ENCODE measurements at regions not wholly inside any gene's neighbourhood (a gene's known extent, or its start where the extent isn't known, plus 50 kb on each side); places are given as distances from the start of the nearest gene placed in this dataset.

- no TSS peak for BruUV-seq (replicated peaks)
- Histone ChIP-seq H3K4me2 (no peak overlapping the region), H3F3A (ENCODE audit: insufficient read depth, low read depth) (no peaks in the 10 kb centered on the region), H3K79me2 (ENCODE audit: low read depth) (no peaks in the 10 kb centered on the region), H3K27ac (no peak overlapping the region), H3K9me2 (ENCODE audit: insufficient read depth) (no peaks in the 10 kb centered on the region), H3K9me3 (ENCODE audit: insufficient read depth, low read depth) (no peaks in the 10 kb centered on the region), H2AFZ (no peak overlapping the region), H4K20me1 (ENCODE audit: insufficient read depth) (no peaks in the 10 kb centered on the region), H3K4me3 (no peak overlapping the region), H3K27me3 (ENCODE audit: insufficient read depth, low read depth) (0 out of 2 replicates have a peak, but pooled peaks cover 7% of the 10 kb centered on the region), H3K4me1 (replicated peaks; ENCODE audit: insufficient read depth) (peaks cover 9% of the 10 kb centered on the region), H3K36me3 (ENCODE audit: low read depth) (no peaks in the 10 kb centered on the region)
- ChIA-PET CTCF (no interaction called here), POLR2A (ENCODE audit: unreplicated experiment) (no interaction called here)
- no peak for DNase-seq
- TF ChIP-seq CTCF (conservative IDR thresholded peaks at IDR 0.05) (no peak), EZH2 (IDR thresholded peaks at IDR 0.05; ENCODE audit: low read depth) (no peak)
- intact Hi-C loops (cut with micrococcal nuclease; ENCODE audit: unreplicated experiment): no loop called here
Observed at GRCh38 chr14:59093902-59094301, 94.6 kb upstream of the DAAM1 start.

GRCh38 chr14:59096303-59096702, 92.2 kb upstream of the DAAM1 start:
- intact Hi-C loops (cut with micrococcal nuclease; ENCODE audit: unreplicated experiment): no loop called here

GRCh38 chr14:59097681-59098080, 90.8 kb upstream of the DAAM1 start:
- Histone ChIP-seq H3K27me3 (ENCODE audit: insufficient read depth, low read depth) (0 out of 2 replicates have a peak, but pooled peaks cover 5% of the 10 kb centered on the region), H3K27ac (no peak overlapping the region), H3K9me2 (ENCODE audit: insufficient read depth) (no peaks in the 10 kb centered on the region), H3K4me1 (replicated peaks; ENCODE audit: insufficient read depth) (peaks cover 9% of the 10 kb centered on the region), H3K9me3 (ENCODE audit: insufficient read depth, low read depth) (no peaks in the 10 kb centered on the region), H3K4me2 (no peak overlapping the region), H4K20me1 (ENCODE audit: insufficient read depth) (no peaks in the 10 kb centered on the region), H3K79me2 (ENCODE audit: low read depth) (no peaks in the 10 kb centered on the region), H2AFZ (no peak overlapping the region), H3K36me3 (ENCODE audit: low read depth) (no peaks in the 10 kb centered on the region), H3K4me3 (no peak overlapping the region), H3F3A (ENCODE audit: insufficient read depth, low read depth) (no peaks in the 10 kb centered on the region)
- DNase-seq: no peak
- no peak for TF ChIP-seq EZH2 (IDR thresholded peaks at IDR 0.05; ENCODE audit: low read depth)
- TF ChIP-seq CTCF (conservative IDR thresholded peaks at IDR 0.05): no peak
- ChIA-PET POLR2A (ENCODE audit: unreplicated experiment) (no interaction called here), CTCF (no interaction called here)
- BruUV-seq (replicated peaks): no TSS peak
- intact Hi-C loops (cut with micrococcal nuclease; ENCODE audit: unreplicated experiment): no loop called here

More at GRCh38 chr14:59096303-59096702, 92.2 kb upstream of the DAAM1 start:
- DNase-seq: no peak
- Histone ChIP-seq H4K20me1 (ENCODE audit: insufficient read depth) (no peaks in the 10 kb centered on the region), H3K9me2 (ENCODE audit: insufficient read depth) (no peaks in the 10 kb centered on the region), H3K79me2 (ENCODE audit: low read depth) (no peaks in the 10 kb centered on the region), H3K4me2 (no peak overlapping the region), H3F3A (ENCODE audit: insufficient read depth, low read depth) (no peaks in the 10 kb centered on the region), H3K4me1 (replicated peaks; ENCODE audit: insufficient read depth) (peaks cover 9% of the 10 kb centered on the region), H3K4me3 (no peak overlapping the region), H3K9me3 (ENCODE audit: insufficient read depth, low read depth) (no peaks in the 10 kb centered on the region), H3K27ac (no peak overlapping the region), H2AFZ (no peak overlapping the region), H3K36me3 (ENCODE audit: low read depth) (no peaks in the 10 kb centered on the region), H3K27me3 (ENCODE audit: insufficient read depth, low read depth) (0 out of 2 replicates have a peak, but pooled peaks cover 7% of the 10 kb centered on the region)
- ChIA-PET POLR2A (ENCODE audit: unreplicated experiment) (no interaction called here), CTCF (no interaction called here)
- TF ChIP-seq EZH2 (IDR thresholded peaks at IDR 0.05; ENCODE audit: low read depth): no peak
- no peak for TF ChIP-seq CTCF (conservative IDR thresholded peaks at IDR 0.05)
- BruUV-seq (replicated peaks): no TSS peak
